HG03045 (cell line): ENCODE measurements at regions not wholly inside any gene's neighbourhood (a gene's known extent, or its start where the extent isn't known, plus 50 kb on each side); places are given as distances from the start of the nearest gene placed in this dataset.
"Not testable (repeated sequence)": the region's sequence is repeated elsewhere in the genome, so short reads cannot be mapped to it uniquely, and the experiment has no call there.

ENCODE experiments used
- ATAC-seq: cut with Tn5 transposase; IDR thresholded peaks from one replicate; pipeline ENCODE4 v1.9.1; 2021; ENCODE audit warnings: mild to moderate bottlenecking, moderate library complexity; ENCODE audit not compliant: unreplicated experiment

DNA sequence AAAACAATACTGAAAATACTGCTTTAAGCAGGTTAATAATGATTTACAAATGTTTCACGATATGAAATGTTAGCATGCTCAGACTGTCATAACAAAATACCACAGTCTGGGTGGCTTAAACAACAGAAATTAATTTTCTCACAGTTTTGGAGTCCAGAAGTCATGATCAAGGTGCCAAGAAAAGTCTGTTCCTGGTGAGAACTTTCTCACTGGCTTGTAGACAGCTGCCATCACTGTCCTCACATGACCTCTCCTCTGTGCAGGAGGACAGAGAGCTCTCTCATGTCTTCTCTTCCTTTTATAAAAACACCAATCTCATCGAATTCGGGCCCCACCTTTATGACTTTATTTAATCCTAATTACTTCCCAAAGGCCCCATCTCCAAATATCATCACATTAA lies 426.7 kb downstream of the KLHL13 start:
- no peak for ATAC-seq

DNA sequence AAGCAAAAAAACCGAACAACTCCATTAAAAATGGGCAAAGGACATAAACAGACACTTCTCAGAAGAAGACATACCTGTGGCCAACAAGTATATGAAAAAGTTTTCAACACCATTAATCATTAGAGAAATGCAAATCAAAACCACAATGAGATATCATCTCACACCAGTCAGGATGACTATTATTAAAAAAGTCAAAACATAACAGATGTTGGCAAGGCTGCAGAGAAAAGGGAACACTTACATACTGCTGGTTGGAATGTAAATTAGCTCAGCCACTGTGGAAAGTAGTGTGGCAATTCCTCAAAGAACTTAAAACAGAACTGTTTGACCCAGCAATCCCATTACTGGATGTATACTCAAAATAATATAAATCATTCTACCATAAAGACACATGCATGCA lies 436.3 kb downstream of the KLHL13 start:
- no peak for ATAC-seq

DNA sequence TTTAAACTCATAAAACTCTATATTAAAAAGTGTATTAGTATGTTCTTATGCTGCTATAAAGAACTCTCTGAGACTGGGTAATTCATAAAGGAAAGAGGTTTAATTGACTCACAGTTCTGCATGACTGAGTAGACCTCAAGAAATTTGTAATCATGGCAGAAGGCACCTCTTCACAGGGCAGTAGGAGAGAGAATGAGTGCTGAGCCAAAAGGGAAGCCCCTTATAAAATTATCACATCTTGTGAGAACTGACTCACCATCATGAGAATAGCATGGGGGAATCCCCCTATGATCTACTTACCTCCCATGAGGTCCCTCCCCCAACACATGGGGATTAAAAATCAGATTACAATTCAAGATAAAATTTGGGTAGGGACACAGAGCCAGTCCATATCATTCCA lies 463.2 kb downstream of the KLHL13 start:
- no peak for ATAC-seq

DNA sequence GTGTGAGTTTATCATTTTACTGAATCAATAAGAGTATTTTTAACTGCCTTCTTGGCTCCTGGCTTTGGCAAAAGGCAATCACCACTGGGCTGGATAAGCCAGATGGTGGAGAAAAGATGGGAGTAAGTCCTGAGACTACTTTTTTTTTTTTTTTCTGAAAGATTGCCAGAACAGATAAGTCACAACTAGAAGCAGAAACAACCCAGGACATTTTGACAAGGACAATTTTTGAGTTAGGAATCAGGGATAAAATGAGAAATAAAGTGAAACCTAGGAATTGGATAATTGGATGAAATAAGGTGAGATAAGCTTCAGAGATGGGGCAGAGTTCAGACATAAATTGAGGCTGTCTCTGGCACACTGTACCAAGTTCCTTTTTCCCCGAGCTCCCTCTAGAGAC lies 471.0 kb downstream of the KLHL13 start:
- no peak for ATAC-seq

DNA sequence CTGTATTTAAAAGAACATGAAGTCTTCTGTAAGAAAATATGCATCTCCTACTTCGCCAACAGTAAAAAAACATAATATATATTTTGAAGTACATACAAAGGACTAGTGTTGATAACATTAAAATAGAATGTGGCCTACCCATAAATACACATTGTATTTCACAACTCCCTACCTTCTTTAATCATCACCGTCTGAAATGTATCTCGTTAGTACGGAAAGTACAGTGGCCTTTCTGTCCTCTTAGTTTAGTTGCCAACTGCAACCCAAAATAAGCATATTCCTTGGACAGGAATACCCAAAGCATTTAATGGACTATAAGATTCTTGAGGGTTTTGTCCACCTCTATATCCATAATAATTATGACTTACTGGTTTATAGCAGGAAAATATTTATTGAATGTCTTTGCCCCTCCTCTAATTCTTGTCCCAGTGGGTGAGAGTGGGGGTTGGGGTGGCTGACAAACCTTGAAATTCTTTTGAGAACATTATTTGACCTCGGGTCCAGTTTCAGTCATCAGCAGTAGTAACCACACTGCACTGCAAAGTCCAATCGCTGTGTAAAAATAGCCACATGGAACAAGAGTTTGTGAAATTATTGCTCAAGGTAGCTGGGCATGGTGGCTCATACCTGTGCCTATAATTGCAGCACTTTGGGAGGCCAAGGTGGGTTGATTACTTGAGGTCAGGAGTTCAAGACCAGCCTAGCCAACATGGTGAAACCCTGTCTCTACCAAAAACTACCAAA lies 474.5 kb downstream of the KLHL13 start:
- no peak for ATAC-seq

DNA sequence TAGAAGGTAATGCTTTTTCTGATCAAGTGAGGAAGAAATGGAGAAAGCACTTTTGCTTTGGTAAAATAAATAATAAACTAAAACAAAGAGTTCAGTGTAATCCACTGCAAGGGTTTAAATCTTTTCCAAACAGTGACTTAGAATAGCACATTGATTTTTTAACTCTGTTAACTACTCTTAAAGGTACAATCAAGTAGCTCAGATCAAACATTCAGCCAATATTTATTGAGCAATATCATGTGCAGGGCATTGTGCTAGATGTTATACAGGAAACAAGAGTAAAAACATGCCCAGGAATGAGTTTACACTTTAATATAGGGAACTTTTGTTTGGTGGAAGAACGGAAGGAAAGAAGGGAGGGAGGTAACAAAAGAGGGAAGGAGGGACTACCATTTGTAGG lies 479.8 kb downstream of the KLHL13 start:
- no peak for ATAC-seq

DNA sequence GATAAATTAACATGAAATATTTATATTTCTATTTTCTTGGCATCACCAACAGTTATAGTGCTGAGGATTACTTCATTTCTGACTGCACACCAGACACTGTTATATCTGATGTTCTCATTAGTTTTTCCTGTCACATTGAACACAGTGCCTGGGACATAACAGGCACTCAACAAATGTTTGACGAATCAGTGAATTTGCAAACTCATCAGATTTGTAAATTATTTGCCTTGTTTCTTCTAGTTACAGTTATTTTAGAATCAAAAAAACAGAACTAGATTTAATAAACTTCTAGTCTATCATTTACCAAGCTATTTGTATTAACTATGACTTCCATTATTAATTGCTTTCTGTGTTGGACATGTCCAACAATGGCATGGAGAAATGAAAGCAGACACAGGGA lies 483.3 kb downstream of the KLHL13 start:
- no peak for ATAC-seq

DNA sequence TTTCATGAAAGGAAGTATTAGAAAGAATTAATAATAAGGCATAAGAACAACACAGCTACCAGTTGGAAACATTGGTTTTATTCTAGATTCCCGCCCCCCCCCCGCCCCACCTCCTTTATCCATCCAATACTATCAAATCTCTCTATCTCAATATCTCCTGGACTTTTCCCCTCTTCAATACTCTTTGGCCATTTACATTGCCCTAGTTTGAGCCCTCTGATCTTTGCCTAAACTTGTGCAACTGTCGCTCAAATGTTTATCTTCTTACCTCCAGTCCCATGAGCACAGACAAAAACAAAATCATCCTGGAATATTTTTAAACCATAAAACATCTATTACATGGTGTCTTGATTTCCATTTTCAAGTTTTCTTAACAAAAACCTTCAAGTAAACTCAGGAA lies 488.2 kb downstream of the KLHL13 start:
- ATAC-seq: no peak

DNA sequence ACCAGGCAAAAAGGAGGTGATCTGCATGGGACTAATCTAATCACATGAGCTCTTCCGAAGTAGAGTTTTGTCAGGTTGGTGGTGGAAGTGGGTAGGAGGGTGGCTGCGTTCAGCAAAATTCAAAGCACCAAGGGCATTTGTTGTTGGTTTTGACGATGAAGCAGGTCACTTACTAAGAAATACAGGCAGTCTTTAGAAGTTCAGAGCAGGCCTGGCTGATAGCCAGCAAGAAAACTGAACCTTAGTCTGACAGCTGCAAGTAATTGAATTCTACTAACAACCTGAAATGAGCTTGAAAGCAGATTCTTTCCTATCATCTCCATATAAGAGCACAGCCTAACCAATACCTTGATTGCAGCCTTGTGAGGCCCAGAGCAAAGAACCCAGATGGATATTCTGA lies 505.8 kb downstream of the KLHL13 start:
- no peak for ATAC-seq

DNA sequence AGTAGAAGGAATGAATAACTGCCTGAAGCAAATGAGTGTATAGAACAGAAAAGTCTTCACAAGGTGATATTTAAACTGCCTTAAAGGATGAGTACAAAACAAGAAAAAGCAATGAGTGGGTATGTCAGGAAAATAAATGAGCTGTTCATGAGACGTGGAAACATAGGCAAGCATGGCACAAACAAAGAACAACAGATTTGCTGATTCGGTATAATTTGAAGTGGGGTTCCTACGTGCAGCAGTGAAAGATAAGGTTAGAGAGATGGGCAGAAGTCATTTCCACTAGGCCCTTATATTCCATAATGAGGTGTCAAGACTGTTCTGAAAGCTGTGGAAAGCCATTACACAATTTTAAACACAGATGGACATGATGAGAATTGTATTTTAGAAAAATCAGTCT lies 506.6 kb downstream of the KLHL13 start:
- no peak for ATAC-seq

DNA sequence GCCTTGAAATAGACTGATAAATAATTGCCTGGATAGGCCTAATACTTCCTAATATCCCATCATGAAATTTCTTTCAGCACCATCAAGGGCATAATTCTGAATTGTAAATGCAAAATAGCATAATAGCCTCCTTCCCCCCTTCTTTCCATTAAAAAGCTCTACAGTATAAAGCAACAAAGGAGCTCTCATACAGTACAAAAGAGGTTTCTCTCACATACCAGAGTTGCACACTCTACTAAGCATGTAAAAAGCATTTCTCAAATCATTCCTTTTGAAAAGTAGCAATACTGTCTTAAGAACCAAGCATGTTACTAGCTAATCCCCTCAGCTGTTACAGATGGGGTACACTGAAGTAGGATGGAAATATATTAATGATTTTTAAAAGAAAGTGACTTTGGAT lies 509.0 kb downstream of the KLHL13 start:
- no peak for ATAC-seq

DNA sequence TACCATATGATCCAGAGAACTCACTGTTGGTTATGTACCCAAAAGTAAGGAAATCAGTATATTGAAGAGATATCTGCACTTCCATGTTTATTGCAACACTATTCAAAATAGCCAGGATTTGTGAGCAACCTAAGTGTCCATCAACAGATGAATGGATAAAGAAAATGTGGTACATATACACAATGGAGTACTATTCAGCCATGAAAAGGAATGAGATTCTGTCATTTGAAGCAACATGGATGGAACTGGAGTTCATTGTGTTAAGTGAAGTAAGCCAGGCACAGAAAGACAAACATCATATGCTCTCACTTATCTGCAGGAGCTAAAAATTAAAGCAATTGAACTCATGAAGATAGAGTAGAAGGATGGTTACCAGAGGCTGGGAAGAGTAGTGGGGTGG lies 510.5 kb downstream of the KLHL13 start:
- ATAC-seq: not testable (repeated sequence)

DNA sequence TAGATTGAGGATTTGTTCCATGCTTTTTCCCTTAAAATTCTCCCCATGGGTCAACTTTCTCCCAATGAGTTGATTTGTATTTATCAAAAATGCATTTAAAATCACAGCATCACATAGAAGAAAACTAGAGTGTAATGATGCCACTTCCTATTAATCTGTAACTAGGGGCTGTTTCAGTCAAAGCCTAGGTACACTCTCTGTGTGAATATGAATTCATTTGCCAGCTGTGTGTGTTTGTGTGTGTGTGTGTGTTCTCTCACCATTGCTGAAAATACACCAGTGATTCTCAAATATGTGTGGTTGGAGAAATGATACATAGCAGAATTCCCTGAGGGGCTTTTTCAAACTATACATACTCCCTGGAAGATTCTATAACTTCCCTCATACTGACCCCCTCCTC lies 546.5 kb downstream of the KLHL13 start:
- no peak for ATAC-seq

DNA sequence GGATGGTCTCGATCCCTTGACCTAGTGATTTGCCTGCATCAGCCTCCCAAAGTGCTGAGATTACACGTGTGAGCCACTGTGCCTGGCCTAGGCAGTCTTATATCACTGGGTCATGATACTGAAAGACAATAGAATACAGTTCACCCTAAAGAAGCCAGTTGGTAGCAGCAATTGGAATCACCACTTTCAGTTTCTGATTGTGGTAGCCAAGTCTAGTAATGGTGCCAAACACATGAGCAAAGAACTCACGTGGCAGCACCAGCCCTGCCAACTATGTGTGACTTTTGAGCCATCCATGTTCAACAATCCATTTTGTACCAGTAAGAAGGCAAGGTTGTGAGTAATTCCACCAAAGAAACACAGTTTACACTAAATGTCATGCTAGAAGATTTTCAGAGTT lies 548.4 kb downstream of the KLHL13 start:
- ATAC-seq: no peak

DNA sequence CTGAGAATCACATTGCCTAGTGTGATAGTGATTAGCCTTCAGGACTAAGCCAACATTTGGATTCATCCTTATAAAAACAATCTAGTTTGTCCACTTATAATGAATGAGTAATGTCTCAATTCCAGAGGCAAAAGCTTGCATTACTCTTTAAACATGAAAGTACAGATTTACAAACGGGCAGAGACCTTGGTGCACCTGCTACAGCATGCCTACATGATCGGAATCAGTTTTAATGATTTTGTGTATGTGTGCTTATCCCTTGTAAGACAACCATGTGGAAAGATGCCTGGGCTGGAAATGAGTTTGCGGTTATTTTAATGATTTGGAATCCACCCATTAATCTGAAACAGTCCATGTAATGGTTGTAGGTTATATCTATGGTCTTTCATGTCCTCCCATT lies 572.7 kb downstream of the KLHL13 start:
- ATAC-seq: no peak

DNA sequence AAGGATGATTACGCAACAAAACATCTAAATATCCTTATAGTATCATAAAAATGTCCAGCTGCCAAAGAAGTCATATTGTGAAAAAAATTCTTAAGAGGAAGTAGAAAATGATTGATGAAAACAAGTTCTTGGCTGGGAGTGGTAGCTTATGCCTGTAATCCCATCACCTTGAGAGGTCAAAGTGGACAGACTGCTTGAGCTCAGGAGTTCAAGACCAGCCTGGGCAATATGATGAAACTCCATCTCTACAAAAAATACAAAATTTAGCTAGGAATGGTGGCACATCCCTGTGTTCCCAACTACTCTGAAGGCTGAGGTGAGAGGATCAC lies 577.6 kb downstream of the KLHL13 start:
- no peak for ATAC-seq

DNA sequence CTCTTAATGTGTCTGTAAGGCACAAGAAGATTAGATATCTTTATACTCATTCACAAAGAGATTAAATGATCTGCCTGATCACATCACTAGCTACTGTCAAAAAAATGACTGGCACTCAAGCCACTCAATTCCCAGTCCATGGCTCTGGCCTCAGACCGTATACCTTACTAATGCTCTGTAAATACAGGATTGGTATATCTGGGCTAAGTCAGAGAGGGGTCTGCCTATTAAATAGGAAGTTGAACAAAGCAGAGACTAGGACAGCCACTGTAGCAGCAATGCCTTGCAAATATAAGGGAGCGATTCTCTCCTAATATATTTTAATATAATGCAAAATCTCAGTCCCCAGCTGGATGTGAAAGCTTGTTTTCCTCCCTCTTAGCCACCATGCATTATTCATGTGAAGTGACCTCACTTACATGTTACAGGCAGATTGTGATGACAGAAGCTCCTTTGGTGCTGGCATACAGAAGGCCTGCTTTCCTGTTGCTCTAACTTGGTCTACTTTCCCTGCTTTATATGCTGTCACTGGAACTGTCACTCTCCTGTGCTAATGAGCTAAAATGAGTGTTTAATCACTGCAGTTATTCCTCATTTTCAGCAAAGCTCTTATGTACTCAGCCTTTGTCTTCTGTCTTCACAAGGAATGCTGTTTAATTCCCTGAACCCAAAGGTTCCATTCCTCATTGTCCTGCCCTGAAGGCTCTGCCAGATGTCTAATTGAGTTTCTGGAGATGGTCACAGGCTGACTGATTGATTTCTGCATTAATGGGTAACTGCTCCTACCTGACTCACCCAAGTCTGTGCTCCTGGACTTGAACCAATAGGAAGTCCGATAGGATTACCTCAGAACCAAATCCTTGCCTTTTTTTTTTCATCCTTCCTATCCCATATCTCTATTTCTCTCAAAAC lies 578.2 kb downstream of the KLHL13 start:
- no peak for ATAC-seq

DNA sequence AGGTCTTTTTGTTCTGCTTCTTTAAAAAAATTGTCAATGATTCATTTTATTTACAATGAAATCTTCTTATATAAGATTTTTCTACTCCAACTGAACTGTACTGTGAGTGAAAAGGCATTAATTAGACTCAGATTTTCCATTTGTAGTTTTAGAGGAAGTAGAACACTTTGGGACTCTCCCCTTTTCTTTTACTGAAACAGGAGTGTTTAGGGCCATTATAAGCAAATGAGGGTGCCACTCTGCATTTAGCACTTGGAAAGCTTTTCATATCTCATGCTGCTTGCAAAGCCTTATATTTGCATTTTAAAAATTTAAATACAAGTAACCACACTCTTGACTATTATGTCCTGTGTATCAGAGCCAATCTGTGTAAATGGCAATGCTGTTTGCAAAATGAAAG lies 584.3 kb downstream of the KLHL13 start:
- ATAC-seq: no peak

DNA sequence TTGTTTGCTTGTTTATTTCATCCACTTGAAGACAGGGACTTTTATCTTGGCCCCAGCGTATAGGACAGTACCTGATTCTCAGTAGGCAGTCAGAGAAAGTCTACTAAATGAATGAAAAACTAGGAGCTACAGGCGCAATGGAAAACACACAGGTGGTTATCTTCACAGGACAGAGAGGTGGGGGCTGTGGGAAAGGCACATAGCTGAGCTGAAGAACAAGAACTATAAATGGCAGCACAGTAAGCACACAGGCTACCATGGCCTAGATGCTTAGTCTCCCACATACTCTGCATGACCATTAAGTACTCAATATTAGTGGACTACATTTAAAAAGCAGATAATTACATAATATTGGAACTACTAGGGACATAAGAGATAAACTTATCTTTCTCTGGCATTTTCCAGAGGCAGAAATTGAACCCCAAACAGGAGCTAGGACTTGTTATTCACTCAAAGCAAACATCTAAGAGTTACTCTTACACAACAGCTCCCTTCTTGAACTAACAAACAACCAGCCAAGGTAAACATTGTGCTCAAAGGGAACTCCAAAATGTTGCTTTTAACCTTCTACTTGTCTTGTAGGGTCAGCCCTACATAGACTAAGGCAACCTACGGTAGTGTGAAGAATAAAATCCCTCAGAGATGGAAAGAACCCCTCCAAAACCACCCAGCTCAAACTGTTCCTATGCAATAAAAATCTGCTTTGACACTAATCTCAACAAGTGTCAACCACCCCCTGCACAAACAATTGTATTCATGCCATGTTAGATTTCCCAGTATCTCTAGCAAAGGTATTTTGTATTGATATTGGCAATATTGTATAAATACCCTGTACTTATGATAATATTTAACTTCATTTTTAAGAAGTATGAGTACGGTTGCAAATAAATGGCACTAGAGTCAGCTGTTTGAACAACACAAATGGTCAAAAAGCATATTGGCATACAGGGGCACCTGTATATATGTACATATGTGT lies 593.6 kb downstream of the KLHL13 start:
- no peak for ATAC-seq

DNA sequence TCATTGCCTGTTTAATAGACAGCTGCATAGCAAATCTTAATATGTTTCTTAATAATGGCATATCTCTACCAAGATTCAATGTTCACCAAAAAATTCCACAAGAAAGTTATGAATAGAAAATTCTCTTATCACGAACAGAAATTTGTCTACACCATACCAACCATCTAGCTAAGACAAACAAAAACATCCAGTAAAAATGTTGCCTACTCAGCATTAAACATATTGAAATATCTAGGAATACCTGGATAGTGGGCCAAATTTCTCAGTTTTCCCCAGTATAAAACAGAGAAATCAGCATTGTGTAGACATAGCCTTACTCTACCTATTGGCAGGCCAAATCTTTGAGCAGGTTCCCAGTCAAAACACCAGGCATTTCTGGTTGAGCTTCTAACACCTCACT lies 598.6 kb downstream of the KLHL13 start:
- ATAC-seq: no peak

DNA sequence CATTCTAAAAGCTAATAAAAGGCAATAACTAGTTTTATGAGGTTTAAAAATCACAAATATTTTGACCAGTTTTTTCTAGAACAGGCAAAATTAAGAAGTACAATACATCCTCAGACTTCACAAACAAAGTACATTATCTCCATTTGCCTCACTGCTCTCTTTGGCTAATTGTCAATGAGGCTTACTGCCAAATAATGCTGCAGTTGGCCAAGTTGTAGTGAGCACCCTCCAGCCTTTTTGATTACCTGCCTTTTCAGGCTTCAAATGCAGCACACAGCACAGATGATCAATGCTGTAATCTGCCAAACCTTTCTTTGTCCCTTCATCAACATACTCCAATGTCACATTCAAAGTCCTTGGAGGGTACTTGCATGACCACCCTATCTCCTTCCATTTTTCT lies 605.2 kb downstream of the KLHL13 start:
- ATAC-seq: no peak
